ENCODE measurements at regions not wholly inside any gene's neighbourhood (a gene's known extent, or its start where the extent isn't known, plus 50 kb on each side); places are given as distances from the start of the nearest gene placed in this dataset.
A peak's percentile ranks its signal among the peaks of the same experiment; 100 is the strongest.
"Not testable (repeated sequence)": the region's sequence is repeated elsewhere in the genome, so short reads cannot be mapped to it uniquely, and the experiment has no call there.

GRCh38 chr1:219430419-219430818 is 182.5 kb downstream of the ZC3H11B start:
- DNase-seq: no peak
- no peaks in the 10 kb centered on the region for H3K36me3 ChIP-seq
- no peak overlapping the region for H3K4me3 ChIP-seq
- no peaks in the 10 kb centered on the region for H3K9me3 ChIP-seq
- H3K27me3 ChIP-seq: no peaks in the 10 kb centered on the region

GRCh38 chr1:219428651-219429050 is 184.3 kb downstream of the ZC3H11B start:
- Histone ChIP-seq H3K27me3 (no peaks in the 10 kb centered on the region), H3K9me3 (no peaks in the 10 kb centered on the region), H3K4me3 (no peak overlapping the region), H3K36me3 (no peaks in the 10 kb centered on the region)
- no peak for DNase-seq

DNA sequence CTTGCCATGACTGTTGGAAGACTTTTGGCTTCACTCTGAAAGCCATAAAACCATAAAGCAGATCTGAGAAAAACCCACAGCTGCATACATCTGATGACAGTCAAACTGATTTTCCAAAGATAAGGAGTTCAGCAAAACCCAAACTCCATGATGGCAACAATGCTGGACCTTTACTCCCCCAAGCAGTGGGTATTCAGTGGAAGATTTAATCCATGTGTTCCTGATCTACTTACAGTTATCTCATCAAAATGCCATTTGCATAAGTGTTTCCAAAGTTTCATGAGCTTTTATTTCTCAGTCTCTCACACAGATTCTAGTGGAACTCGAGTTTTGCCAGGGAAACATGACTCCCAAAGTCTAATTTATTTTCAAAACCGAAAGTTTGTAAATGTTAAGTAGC is 184.9 kb downstream of the ZC3H11B start:
- Histone ChIP-seq H3K9me3 (no peaks in the 10 kb centered on the region), H3K27me3 (no peaks in the 10 kb centered on the region)
- DNase-seq: no peak

DNA sequence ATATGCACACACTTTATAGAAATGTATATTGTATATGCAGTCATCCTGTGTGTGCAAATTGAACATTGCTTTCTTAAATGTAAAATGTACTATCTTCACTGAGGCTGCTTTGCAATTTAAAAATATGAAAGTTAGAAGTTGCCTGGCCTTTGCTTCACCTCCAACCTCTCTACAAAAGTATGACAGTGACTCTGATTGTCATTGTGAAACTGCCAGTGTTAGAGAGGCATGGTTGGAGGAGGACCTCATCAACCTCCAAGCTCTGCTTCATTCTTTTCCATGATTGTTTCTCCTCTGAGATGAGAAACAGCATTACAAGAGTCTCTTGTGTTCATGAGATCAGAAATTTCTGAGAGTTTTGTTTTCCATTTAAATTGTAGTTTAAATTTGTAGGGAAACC is 185.5 kb downstream of the ZC3H11B start:
- Histone ChIP-seq H3K27me3 (no peaks in the 10 kb centered on the region), H3K36me3 (no peaks in the 10 kb centered on the region), H3K4me3 (no peak overlapping the region), H3K9me3 (no peaks in the 10 kb centered on the region)
- no peak for DNase-seq

More for the DNA sequence above, 184.9 kb downstream of the ZC3H11B start:
- Histone ChIP-seq H3K36me3 (no peaks in the 10 kb centered on the region), H3K4me3 (no peak overlapping the region)

GRCh38 chr1:219422811-219423598 is 189.9 kb downstream of the ZC3H11B start:
- no peaks in the 10 kb centered on the region for H3K36me3 ChIP-seq
- H3K4me3 ChIP-seq: no peak overlapping the region
- no peaks in the 10 kb centered on the region for H3K9me3 ChIP-seq
- DNase-seq: no peak
- no peaks in the 10 kb centered on the region for H3K27me3 ChIP-seq

- no peak for DNase-seq
- Histone ChIP-seq H3K9me3 (no peaks in the 10 kb centered on the region), H3K36me3 (no peaks in the 10 kb centered on the region), H3K4me3 (no peak overlapping the region), H3K27me3 (no peaks in the 10 kb centered on the region)
Measured at GRCh38 chr1:219420913-219421312, 192.0 kb downstream of the ZC3H11B start.

DNA sequence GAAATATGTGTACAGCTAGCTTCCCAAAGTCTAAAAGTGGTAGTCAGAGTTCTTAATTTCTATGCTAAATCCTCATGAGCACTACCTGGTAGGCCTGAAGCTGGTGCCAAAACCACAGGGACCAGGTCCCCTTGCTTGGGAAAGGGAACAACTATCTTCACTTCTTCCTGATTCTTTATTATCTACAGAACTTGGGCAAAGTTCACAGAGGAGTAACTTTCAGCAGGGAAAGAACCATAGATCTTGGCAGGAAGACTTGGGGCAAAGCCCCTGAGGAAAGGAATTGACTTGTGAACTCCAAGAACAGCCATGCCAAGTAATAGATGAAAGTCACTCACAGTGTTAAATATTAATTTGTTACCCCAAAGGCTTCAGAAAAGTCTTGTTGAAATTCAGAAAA is 193.0 kb downstream of the ZC3H11B start:
- H3K27me3 ChIP-seq: no peaks in the 10 kb centered on the region

DNA sequence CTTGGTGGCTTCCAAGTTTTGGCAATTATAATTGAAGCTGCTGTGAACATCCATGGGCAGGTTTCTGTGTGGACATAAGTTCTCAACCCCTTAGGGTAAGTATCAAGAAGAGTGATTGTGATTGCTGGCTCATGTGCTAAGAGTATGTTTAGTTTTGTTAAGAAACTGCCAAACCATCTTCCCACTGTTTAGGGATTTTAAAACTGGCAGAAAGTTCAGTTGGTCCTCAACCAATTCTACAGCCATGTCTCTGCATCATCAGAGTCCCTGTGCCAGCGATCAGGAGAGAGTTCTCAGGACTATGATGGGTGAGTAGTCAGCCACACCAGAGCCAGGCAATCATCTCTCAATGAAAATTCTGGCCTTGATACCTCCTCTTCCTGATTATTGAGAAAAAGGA is 193.8 kb downstream of the ZC3H11B start:
- no peak overlapping the region for H3K4me3 ChIP-seq
- H3K9me3 ChIP-seq: no peaks in the 10 kb centered on the region
- H3K27me3 ChIP-seq: no peaks in the 10 kb centered on the region
- H3K36me3 ChIP-seq: no peaks in the 10 kb centered on the region
- peak; percentile 84 for DNase-seq

More for the DNA sequence above, 193.0 kb downstream of the ZC3H11B start:
- Histone ChIP-seq H3K9me3 (no peaks in the 10 kb centered on the region), H3K36me3 (no peaks in the 10 kb centered on the region), H3K4me3 (no peak overlapping the region)
- DNase-seq: no peak

DNA sequence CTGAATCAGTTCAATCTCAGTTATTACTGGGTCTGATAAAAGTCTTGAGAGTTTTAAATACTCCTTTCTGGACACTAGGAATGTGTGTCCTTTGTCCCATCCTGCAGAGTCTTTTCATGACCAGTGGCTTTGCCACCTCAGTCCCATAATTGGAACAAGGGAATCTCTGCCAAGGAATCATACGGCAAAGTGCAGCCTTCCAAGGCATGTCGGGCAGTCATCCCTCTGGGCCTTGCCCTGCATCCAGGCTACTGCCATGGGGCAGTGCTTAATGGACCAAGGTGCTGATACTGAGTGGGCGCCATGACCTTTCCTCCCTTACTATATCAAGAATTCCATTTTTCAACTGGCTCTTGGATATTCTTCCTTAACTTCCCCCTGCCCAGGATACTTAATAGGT is 195.3 kb downstream of the ZC3H11B start:
- Histone ChIP-seq H3K4me3 (no peak overlapping the region), H3K9me3 (no peaks in the 10 kb centered on the region), H3K27me3 (no peaks in the 10 kb centered on the region), H3K36me3 (no peaks in the 10 kb centered on the region)
- no peak for DNase-seq

GRCh38 chr1:219416598-219417238 is 196.2 kb downstream of the ZC3H11B start:
- no peak overlapping the region for H3K4me3 ChIP-seq
- peak; percentile 24 for DNase-seq
- H3K27me3 ChIP-seq: no peaks in the 10 kb centered on the region
- H3K36me3 ChIP-seq: no peaks in the 10 kb centered on the region
- no peaks in the 10 kb centered on the region for H3K9me3 ChIP-seq

GRCh38 chr1:219415915-219416314 is 197.0 kb downstream of the ZC3H11B start:
- Histone ChIP-seq H3K27me3 (no peaks in the 10 kb centered on the region), H3K4me3 (no peak overlapping the region), H3K9me3 (no peaks in the 10 kb centered on the region), H3K36me3 (no peaks in the 10 kb centered on the region)
- no peak for DNase-seq

GRCh38 chr1:219415433-219415832 is 197.5 kb downstream of the ZC3H11B start:
- no peak for DNase-seq
- no peaks in the 10 kb centered on the region for H3K36me3 ChIP-seq
- no peaks in the 10 kb centered on the region for H3K27me3 ChIP-seq
- no peaks in the 10 kb centered on the region for H3K9me3 ChIP-seq
- no peak overlapping the region for H3K4me3 ChIP-seq

GRCh38 chr1:219414250-219414649 is 198.7 kb downstream of the ZC3H11B start:
- H3K27me3 ChIP-seq: no peaks in the 10 kb centered on the region
- no peak for DNase-seq
- H3K4me3 ChIP-seq: no peak overlapping the region
- H3K36me3 ChIP-seq: no peaks in the 10 kb centered on the region
- H3K9me3 ChIP-seq: no peaks in the 10 kb centered on the region

GRCh38 chr1:219413536-219413935 is 199.4 kb downstream of the ZC3H11B start:
- no peak for DNase-seq
- no peaks in the 10 kb centered on the region for H3K36me3 ChIP-seq

GRCh38 chr1:219412772-219413171 is 200.1 kb downstream of the ZC3H11B start:
- no peak overlapping the region for H3K4me3 ChIP-seq
- no peaks in the 10 kb centered on the region for H3K36me3 ChIP-seq
- no peaks in the 10 kb centered on the region for H3K9me3 ChIP-seq
- no peak for DNase-seq
- no peaks in the 10 kb centered on the region for H3K27me3 ChIP-seq

More at GRCh38 chr1:219413536-219413935, 199.4 kb downstream of the ZC3H11B start:
- H3K27me3 ChIP-seq: no peaks in the 10 kb centered on the region
- H3K4me3 ChIP-seq: no peak overlapping the region
- no peaks in the 10 kb centered on the region for H3K9me3 ChIP-seq

GRCh38 chr1:219410721-219411120 is 202.2 kb downstream of the ZC3H11B start:
- DNase-seq, H3K27me3 ChIP-seq, H3K4me3 ChIP-seq, H3K9me3 ChIP-seq, H3K36me3 ChIP-seq: not testable (repeated sequence)

DNA sequence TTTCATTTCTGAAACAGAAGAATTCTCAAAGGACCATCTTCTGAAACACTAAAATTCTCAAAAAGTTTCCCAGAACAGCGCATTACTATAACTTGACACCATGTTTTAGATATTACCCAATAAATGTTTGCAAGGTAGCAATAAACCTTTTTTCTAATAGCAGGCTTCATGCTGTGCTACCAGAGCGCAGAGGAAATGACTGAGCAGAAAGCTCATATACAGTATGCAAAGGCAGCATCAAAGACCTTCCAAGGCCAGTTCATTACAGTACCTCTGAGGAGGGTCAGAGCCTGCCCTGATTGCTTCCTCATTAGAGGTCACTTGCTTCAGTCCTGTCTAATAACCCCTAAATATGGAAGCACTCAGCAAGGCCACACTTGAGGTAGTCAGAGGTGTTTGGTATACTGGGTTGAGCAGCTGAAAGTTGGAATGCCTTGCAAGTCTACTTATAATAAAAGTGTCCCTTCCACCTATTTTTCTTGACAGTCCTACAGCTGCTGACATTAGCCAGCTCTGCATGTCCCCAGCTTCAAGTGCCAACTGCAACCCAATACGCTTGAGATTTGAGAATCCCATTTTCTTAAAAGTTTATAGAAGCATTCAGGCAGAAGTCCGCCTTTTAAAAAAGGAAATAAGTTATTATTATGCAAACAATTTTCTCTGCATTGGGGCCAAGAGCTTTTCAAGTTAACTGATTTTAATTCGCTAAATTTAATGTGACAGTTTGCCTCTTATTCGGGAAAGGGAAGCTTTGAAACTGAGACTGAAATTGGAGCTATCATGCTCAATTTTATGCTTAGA is 207.2 kb downstream of the ZC3H11B start:
- Histone ChIP-seq H3K4me3 (no peak overlapping the region), H3K9me3 (no peaks in the 10 kb centered on the region), H3K27me3 (no peaks in the 10 kb centered on the region), H3K36me3 (no peaks in the 10 kb centered on the region)
- DNase-seq: no peak
